ENCODE measurements at regions not wholly inside any gene's neighbourhood (a gene's known extent, or its start where the extent isn't known, plus 50 kb on each side); places are given as distances from the start of the nearest gene placed in this dataset.
"Not testable (repeated sequence)": the region's sequence is repeated elsewhere in the genome, so short reads cannot be mapped to it uniquely, and the experiment has no call there.

DNA sequence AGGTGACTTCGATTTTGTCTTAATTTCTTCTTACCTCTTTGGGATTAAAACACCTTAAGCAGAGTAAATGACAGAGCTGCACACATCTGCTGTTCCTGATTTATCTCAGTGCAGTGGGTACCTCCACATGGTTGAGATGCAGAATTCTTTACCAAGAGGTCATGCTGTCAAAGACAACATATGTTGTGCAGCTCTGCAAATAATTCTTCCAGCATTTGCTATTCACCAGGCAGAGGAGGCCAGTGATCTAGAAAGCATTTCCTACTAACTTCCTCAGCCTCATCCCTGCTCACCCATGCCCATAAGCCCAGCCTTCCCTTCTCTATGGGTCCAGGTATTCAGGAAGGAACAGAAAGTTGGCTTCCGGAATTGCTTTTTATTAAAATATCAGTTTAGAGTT, 109.3 kb downstream of the THBS2 start:
- no peak for DNase-seq

DNA sequence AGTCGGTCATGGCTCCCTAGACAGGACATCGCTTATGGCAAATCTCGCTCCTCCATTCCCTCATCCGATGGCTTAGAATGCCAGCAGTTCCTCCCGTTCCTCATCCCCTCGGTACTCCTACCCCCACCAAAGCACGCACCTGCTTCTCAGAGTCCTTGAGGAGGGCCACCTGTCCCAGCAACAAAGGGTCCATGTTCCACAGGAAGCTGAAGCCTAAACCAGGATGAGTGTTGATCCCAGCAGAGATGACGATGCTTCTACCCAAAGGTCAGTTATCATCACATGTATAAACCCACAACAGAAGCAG, 111.2 kb downstream of the THBS2 start:
- DNase-seq: no peak

DNA sequence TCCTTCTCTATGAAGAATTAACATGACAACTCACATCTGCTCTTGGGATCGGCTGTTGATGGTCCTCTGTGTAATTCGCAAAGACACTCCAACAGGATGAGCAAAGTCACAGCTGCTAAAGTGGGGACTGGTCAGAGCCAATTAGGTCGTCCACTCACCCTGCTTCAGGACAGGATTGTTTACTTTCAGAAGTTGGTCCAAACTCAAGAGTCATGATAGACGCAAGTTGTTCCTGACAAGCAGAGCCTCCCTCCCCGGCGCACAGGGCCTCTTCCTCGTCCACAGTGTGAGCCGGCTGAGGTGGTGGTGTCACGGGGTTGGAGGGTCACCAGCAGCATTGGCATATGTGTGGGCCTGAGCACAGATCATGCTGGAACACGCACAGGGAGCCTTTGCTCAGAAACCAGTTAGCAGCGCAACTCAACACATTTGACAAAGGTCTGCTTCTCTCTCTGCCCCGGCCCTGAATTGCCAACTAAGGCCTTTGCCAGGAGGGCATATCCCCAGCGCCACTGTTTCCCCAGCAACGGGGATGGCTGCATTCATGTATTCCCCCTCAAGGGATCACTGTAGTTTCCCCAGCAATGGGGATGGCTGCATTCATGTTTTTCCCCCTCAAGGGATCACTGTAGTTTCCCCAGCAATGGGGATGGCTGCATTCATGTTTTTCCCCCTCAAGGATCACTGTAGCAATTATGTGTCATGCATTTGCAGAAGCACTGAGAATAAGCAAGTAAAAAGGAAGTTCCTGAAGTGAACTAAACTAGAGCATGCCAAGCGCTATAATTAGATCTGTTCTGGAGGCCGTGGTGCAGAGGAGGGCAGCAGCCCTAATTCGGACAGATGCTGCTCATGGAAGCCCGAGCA, 111.7 kb downstream of the THBS2 start:
- DNase-seq: peak; percentile 29

DNA sequence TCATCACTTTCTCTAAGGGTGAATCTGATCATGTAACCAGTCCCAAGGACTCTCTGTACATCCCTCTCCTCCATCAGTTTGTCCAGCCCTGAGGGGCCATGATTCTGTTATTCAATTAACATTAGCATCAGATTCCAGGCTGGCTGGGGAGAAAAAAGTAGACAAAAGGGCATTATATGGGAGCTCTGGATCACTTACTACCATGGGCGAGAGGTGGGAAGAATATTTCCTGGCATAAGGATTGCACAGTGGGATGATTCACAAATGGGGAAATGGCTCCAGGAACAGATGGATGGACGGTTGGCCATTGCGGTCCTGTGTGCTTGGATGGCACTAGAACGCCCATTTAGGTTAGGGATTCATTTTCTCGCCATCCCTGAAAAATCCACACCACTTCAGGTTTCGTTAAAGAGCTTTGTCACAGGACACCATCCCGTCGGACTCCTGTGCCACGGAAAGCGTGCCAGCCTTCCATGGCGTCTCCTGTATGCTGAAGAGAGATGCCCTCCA, 112.6 kb downstream of the THBS2 start:
- no peak for DNase-seq

DNA sequence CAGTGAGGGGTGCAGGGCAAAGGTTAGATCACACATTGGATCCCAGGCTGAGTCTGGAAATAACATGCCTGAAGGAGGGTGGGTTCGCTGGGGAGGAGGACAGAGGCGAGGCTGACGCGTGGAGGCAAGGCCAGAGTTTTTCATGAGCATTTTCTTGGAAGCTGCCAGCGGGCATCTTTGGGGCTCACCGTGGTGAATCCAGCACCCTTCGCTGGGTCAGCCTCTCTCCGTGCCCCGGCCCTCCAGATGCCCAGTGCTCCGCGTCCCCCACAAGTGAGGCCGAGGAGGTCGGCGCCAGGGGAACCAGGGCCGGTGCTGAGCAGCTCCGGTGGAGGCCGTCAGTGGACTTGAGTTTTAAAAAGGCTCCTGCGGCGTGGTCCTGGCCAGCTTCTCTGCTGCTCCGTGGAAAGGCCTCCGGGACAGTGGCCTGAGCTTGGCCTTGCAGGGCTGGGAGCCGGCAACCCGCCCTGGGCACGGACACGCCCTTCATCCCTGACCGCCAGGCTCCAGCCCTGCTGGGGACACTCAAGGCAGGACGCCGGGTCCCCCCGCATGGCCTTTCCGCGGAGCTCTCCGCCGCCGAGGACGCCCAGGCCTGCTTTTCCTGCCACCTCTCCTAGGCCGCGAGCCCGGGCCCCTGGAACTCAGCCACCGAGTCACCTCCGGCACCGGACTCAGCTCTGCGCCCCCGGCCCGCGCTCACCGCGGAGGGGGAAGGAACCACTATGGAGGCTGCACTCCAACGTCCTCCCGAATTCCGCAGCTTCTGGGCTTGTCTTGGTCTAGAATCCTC, 114.3 kb downstream of the THBS2 start:
- no peak for DNase-seq

DNA sequence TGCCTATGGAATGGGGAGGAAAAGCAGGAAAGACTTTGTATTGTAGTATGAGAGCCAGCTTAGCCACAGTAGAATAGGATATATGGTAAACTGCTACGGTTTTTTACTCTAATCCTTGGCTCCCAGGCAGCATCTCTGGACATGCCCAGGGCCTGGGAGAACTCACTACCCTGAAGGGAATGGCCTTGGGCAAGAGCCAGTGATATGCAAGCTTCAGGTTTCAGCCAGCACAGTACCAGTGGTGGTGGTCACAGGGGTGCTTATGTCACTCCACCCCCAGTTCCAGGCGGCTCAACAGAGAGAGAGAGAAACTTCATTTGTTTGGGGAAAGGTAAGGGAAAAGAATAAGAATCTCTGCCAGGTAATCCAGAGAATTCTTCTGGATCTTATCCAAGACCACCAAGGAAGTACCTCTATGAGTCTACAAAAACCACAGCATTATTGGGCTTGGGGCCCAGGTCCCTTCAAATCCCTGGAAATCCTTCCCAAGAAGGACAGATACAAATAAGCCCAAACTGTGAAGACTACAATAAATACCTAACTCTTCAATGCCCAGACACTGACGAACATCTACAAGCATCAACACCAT, 121.2 kb downstream of the THBS2 start:
- DNase-seq: no peak

DNA sequence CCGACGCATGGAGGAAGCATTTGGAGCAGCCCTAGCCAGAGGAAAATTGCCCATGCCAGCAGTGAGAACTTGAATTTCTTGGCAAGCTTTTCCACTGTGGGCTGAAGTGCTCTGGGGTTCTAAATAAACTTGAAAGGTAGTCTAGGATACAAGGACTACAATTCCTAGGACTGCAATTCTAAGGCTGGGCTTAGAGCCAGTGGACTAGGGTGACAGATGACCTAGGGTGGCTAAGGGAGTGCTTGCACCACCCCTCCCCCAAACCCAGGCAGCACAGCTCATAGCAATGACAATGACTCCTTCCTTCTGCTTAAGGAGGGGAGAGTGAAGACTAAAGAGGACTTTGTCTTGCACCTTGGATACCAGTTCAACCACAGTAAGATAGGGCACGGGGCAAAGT, 122.3 kb downstream of the THBS2 start:
- no peak for DNase-seq

DNA sequence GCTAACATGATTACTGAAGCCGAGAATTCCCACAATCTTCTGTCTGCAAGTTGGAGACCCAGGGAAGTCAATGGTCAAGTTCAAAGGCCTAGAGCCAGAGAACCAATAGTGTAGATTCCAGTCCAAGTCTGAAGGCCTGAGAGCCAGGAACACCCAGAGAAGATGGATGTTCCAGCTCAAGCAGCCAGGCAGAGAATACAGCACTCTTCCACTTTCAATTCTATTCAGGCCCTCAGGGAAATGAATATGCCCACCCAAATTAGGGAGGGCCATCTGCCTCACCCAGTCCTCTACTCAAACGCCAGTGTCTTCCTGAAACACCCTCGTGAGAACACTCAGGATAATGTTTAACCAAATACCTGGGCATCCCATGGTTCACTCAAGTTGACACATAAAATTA, 123.5 kb downstream of the THBS2 start:
- no peak for DNase-seq

DNA sequence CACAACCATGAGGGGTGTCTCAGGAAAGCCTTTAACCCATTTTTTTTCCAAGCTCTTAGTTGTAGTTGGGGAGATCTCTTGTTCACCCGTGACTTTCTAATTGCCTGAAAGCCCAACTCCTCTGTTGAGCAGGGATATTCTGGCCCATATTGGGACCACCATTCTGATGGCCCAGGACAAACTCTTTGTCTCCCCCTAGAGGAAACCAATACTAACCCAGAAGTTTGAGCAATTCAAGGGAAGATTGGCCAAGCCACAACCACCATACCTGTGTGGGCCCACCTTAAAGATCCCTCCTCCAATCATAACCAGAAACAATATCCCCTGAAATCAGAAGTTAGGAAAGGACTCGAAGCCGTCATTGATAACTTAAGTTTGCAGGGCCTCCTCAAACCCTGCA, 132.6 kb downstream of the THBS2 start:
- no peak for DNase-seq

DNA sequence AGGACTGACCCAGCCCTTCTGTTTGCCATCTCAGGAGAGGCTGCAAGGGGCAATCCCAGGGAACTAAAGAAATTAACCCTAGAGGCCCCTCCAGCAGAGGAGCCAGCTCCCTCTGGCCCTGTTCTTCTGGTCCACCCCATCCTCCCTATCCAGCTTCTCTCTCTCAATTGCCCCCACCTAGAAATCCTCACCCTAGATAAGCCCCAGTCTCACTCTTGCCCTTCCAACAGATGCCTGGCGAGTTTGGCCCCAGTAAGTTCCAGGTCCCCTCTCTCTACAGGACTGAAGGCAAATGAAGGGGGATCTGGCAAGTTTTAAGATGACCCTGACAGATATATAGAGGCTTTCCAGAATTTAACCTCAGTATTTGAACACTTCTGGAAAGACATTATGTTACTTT, 134.0 kb downstream of the THBS2 start:
- DNase-seq: no peak

DNA sequence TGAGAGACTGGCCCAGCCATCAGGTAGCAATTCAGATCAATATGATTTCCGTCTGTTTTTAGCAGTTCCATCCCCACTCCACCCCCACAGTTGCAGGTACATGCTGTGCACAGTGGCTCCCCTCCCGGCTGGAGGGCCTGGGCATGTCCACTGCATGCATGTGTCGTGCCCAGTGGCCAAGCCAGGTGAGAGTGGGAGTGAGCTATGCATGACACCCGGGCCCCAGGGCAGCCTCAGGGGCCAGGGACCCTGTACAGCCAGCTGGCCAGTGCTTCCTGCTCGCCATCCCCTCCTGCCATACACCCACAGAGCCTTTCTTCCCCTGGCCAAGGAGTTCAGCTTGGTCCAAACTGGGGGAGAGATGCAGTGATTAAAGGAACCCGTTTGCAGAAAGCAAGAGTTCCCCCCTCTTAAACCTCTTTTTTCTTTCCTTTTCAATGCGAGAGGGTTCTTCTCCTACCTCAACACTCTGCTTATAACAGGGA, 135.3 kb downstream of the THBS2 start:
- no peak for DNase-seq

DNA sequence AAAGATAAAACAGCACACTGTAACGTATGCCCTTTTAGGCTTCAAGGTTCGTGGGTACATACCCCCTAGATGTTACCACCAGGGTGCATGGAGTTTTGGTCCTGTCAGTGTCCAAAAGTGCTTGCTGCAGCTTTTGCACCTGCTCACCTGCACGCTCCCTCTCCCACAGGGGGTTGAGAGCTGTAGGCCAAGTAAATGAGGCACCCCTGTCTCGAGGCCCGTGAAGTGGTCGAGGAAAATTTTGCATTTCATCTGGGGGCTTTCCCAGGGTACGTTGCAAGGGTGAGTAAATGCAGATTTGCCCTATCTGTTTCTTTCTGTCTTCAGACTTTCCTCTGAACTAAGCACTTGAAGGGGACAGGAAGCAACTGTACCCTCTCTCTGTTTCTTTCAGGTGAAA, 136.0 kb downstream of the THBS2 start:
- DNase-seq: no peak

DNA sequence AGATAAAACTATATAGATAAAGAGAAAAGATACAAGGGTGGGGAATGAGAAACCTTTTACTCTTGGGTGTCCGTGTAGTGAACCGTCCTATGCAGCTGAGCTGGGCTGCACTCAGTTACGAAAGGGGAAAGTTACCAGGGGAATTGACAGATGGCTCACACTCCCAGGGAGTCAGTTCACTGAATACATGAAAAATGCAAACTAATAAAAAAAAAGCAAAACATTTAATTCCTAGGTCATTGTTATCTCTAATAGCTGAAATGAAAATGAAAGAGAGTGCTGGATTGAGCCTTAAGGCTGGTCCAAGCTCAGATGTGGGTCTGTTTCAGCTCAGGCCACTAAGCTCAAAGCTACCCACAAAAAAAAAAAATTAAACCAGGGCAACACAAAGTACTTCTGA, 138.0 kb downstream of the THBS2 start:
- DNase-seq: no peak

DNA sequence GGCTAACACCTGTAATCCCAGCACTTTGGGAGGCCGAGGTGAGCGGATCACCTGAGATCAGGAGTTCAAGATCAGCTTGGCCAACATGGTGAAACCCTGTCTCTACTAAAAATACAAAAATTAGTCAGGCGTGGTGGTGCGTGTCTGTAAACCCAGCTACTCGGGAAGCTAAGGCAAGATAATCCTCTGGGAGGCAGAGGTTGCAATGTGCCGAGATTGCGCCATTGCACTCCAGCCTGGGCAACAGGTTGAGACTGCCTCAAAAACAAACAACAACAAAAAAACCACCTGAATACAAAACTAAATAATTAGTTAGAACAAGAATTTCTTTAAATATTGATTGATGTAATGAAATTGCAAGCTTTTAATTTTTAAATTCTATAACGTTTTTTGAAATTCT, 139.0 kb downstream of the THBS2 start:
- not testable (repeated sequence) for DNase-seq

DNA sequence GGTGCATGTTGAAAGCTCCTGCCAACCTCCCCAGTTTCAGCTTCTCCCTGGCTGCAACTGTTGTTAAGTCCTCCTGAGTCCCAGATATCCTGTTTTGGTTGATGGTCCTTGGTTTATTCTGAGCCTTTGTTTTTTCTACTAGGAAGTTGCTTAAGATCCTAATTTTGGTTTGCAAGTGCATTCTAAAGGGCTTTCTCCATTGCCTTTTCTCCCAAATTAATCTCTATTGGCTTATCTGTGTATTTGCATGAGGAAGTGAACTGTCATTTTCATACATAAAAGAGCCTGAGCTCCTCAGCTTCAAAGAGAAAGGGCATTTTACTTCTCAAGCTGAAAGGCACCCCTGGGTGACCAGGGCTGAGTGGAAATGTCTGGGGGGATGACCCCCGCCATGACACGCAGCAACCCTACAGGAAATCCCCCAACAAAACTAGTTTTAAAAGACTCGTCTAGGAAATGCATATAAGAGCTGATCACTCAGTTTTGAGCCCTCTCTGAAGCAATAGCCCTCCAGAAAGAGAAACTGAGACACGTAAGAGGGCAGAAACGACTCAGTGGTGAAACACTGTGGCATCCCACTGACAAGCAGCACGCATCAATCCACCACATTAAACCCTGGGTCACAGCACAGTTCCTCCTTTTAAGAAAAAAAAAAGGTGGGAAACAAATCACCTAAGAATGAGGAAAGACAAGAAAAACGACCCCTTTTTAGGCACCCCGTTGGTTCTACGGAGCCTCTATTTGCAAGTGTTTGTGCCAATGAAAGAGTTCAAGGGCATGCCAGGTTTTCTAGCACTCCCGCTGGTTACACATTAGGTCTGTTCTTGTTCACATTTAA, 140.9 kb downstream of the THBS2 start:
- DNase-seq: no peak

DNA sequence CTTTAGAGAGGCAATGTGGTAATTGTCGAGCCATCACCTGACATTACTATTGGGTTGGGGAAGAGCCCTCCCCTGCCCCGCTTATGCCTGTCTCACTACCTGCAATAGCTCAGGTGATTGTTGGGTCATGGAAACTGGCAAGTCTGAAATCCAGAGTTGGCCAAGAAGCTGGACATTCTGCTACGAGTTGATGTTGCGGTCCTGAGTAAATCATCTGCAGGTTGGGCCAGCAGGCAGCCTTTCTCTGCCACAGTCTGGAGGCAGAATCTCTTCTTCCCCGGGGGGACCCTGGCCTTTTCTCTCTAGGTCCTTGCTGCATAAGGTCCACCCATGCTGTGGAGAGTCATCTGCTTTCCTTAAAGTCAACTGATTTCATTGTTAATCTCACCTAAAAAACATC, 142.4 kb downstream of the THBS2 start:
- DNase-seq: no peak

DNA sequence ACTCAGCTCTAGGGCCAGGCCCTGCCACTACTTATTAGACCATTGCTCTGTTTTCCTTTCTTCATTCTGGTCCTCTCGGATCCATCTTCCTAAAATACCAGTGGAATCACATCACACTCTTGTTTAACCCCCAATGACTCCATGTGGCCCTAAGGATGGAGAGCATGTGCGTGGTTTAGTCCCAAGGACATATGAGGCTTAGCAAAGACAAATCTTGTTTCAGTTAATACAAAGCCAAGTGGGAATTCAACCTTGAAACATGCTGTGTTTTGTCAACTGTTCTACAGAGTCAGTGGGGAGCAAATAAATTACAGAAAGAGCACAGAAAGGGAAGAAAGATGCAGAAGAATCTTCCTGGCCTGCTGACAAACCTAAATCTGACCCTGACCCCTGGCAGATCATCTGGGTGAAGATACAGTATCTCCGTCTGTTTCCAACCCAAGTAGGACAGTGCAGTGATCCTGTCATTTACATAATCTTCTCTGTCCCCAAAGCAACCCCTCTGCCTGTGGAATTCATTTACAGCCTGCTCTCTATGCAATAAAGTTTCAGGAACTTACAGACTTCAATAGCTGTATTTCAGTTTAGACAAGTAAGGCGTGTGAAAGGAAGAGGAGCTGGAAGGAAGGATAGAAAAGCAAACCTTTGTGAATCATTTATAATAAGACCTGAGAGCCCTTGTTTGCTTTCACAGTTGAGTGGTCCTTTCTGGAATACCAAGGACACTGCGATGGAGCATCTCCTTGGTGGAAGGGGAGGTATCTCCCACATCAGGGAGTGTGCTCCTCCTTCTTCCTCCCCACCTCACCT, 144.0 kb downstream of the THBS2 start:
- DNase-seq: no peak

DNA sequence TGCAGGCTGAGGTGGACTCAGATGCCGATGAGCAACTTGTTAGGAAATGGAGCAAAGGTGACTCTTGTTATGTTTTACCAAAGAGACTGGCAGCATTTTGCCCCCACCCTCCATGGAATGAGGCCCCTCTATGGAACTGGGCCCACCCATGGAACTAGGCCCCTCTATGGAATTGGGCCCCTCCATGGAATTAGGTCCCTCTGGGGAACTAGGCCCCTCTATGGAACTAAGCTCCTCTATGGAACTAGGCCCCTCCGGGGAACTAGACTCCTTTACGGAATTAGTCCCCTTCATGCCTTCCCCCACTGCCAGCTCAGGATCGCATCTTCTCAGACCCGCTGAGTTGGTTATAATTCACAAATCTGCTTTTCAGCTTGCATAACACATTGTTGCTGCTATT, 144.9 kb downstream of the THBS2 start:
- no peak for DNase-seq

DNA sequence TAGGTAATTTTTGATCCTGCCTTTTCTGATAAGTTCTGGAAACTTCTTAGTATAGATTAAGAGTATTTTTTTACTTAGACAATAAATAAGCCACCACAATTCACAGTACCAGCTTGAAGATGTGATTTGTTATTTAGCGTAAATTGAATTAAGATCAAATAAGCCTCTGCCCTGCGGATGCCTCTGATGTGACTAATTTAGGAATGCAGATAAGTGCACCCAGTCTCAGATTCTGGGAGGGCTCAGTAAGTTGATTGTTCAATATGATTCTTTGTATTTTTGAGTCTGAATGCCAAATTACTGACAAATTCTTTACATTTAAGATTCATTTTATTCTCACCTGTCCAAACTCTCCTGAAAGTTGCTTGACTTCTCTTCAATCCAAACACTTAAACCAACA, 147.5 kb downstream of the THBS2 start:
- no peak for DNase-seq

DNA sequence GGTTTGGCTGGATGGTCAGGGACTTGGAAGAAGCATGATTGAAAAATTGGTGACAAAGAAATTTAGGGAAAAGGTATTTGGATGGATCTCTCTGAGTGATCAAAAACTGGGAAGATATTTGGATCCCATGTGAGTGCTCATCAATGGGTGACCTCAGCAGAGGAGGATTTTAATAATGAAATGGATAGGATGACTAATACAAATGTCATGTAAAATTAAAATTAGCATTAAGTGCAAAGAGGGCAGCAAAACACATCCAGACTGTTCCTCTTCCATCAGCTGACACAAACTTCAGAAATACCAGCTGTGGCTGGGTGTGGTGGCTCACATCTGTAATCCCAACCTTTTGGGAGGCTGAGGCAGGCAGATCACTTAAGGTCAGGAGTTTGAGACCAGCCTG, 151.7 kb downstream of the THBS2 start:
- no peak for DNase-seq

DNA sequence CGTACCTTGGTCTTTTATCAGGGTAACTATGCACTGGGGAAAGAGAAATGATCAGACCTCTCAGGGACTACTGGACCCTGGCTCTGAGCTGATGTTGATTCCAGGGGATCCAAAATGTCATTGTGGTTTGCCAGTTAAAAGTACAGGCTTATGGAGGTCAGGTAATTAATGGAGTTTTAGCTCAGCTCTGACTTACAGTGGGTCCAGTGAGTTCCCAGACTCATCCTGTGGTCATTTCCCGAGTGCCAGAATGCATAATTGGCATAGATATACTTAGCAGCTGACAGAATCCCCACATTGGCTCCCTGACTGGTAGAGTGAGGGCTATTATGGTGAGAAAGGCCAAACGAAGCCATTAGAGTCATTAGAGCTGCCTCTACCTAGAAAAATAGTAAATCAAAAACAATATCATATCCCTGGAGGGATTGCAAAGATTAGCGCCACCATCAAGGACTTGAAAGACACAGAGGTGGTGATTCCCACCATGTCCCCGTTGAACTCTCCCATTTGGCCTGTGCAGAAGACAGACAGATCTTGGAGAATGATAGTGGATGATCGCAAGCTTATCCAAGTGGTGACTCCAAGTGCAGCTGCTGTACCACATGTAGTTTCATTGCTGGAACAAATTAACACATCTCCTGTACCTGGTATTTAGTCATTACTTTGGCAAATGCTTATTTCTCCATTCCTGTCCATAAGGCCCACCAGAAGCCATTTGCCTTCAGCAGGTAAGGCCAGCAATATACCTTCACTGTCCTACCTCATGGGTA, 152.4 kb downstream of the THBS2 start:
- no peak for DNase-seq

Data from right kidney (tissue), 1 donor.